Adrenal gland (tissue), 5 donors: ENCODE measurements at regions not wholly inside any gene's neighbourhood (a gene's known extent, or its start where the extent isn't known, plus 50 kb on each side); places are given as distances from the start of the nearest gene placed in this dataset.

Source experiments
- CTCF ChIP-seq, 6 experiments: fragments of 450-650 bp in 4 of 6; fragments of 200-600 bp in 2 of 6; sonication (generic) in 1 of 6; IDR thresholded peaks; 1 replicate in 5 of 6; 2 replicates in 1 of 6; pipeline versions ENCODE4 v1.5.1 to v1.8.0; 2016 to 2021; ENCODE audit warnings: antibody characterized with exemption in 6 of 6, mild to moderate bottlenecking in 2 of 6, moderate library complexity in 1 of 6
- POLR2A ChIP-seq, 2 donors: fragments of 450-650 bp; IDR thresholded peaks; one replicate each; pipeline ENCODE4 v1.6.1; 2017; ENCODE audit warnings: antibody characterized with exemption in 2 of 2, mild to moderate bottlenecking in 2 of 2, moderate library complexity in 1 of 2
- donor health status: DM: no; HTN: no; CAD: no.

GRCh38 chr5:91652678-91653077 is 269.6 kb upstream of the ARRDC3 start:
- TF ChIP-seq POLR2A (IDR thresholded peaks at IDR 0.05) (no peak), CTCF (IDR thresholded peaks at IDR 0.05) (no peak)
